LNCaP clone FGC (cell line): ENCODE measurements at regions not wholly inside any gene's neighbourhood (a gene's known extent, or its start where the extent isn't known, plus 50 kb on each side); places are given as distances from the start of the nearest gene placed in this dataset.
"Not testable (repeated sequence)": the region's sequence is repeated elsewhere in the genome, so short reads cannot be mapped to it uniquely, and the experiment has no call there.

Experiments used
- DNase-seq: peaks from one replicate; pipeline ENCODE4 v3.0.0-alpha.2; 2011; ENCODE audit warnings: low read depth
- H3K4me3 ChIP-seq: 2 replicates; pipeline ENCODE4 v1.5.1; 2011; ENCODE audit warnings: mild to moderate bottlenecking, low read depth, low read length, control low read depth
- CTCF ChIP-seq: IDR thresholded peaks from 2 replicates; pipeline ENCODE4 v1.5.1; 2012; ENCODE audit warnings: mild to moderate bottlenecking; ENCODE audit not compliant: control insufficient read depth, insufficient read depth; ENCODE audit errors: extremely low read depth

DNA sequence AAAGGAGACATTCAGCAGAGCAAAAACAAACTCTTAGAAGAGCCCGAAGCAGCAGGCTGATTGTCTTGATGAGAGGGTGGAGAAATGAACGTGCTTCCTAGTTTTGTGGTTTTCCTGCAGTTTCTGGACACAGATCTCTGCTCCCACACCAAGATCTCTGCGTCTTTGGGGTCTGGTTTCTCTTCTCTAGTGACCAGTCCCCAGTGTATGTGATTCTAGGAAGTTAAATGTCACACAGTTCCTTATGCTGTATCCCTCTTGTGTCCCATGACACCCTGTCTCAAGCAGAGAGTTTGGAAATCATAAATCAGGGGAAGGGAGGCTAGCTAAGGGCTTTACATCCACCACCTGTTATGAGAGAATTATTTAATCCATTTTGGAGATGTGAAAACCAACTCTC is 55.4 kb upstream of the KLF14 start:
- TF ChIP-seq CTCF = no peak
- no peak for DNase-seq
- H3K4me3 ChIP-seq = no peak overlapping the region

GRCh38 chr7:130791746-130792145 is 57.7 kb upstream of the KLF14 start:
- TF ChIP-seq CTCF = no peak
- no peak overlapping the region for H3K4me3 ChIP-seq
- DNase-seq = no peak

DNA sequence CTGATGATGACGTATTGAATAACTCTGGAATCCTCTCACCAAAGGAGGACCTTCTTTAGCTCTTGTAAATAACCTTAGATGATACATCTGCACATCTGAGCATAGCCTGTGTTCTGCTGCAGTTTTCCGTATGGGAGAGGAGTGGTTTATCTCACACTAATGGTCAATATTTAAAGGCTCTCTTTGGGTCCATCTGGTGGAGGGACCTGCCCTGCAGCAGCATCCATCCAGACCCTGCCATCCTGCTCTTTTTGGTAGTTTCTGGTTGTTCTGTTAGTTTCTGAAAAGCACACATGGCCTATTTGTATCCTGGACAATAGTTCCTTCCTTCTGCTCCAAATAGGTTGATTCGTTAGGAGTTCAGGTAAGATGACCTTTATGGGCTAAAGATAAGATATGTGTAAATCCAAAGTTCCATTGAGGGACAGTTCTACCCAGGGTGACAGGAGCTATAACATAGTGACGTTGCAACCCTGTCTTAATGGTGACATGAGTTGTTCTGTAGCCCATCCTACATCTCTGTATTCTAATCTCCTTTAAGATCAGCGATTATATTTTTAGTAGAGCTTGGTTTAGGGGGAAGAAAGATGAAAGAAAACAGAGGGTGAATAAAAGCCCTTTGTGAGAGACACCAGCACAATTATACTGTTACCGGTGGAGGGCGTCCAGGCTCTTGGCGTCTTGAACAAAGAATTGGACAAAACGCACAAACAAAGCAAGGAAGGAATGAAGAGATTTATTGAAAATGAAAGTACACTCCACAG is 60.0 kb upstream of the KLF14 start:
- no peak for TF ChIP-seq CTCF
- H3K4me3 ChIP-seq = no peak overlapping the region
- DNase-seq = no peak

GRCh38 chr7:130794619-130794922 is 60.6 kb upstream of the KLF14 start:
- no peak overlapping the region for H3K4me3 ChIP-seq

GRCh38 chr7:130796425-130796824 is 62.4 kb upstream of the KLF14 start:
- not testable (repeated sequence) for H3K4me3 ChIP-seq, DNase-seq

More at GRCh38 chr7:130794619-130794922, 60.6 kb upstream of the KLF14 start:
- TF ChIP-seq CTCF = no peak
- no peak for DNase-seq

GRCh38 chr7:130803127-130803526 is 69.1 kb upstream of the KLF14 start:
- no peak overlapping the region for H3K4me3 ChIP-seq
- no peak for DNase-seq
- no peak for TF ChIP-seq CTCF

GRCh38 chr7:130804220-130804619 is 70.2 kb upstream of the KLF14 start:
- TF ChIP-seq CTCF = no peak
- no peak for DNase-seq
- H3K4me3 ChIP-seq = no peak overlapping the region

GRCh38 chr7:130812819-130813218 is 78.8 kb upstream of the KLF14 start:
- not testable (repeated sequence) for DNase-seq, H3K4me3 ChIP-seq
